ENCODE measurements at regions not wholly inside any gene's neighbourhood (a gene's known extent, or its start where the extent isn't known, plus 50 kb on each side); places are given as distances from the start of the nearest gene placed in this dataset.
"Not testable (repeated sequence)": the region's sequence is repeated elsewhere in the genome, so short reads cannot be mapped to it uniquely, and the experiment has no call there.

- Histone ChIP-seq H3K36me3 (ENCODE audit: insufficient read depth, low read length) (no peaks in the 10 kb centered on the region), H4K20me1 (ENCODE audit: insufficient read depth, low read length) (no peaks in the 10 kb centered on the region), H3K4me3 (ENCODE audit: insufficient read depth, low read depth, low read length) (no peak overlapping the region), H3K4me1 (ENCODE audit: insufficient read depth, low read length) (peaks cover 47% of the 10 kb centered on the region), H3K9ac (ENCODE audit: low read length) (no peak overlapping the region), H3K27me3 (ENCODE audit: insufficient read depth, low read length) (no peaks in the 10 kb centered on the region), H3K79me2 (ENCODE audit: insufficient read depth, low read length) (no peaks in the 10 kb centered on the region), H3K27ac (ENCODE audit: low read depth, low read length) (no peak overlapping the region), H2AFZ (ENCODE audit: low read depth, low read length) (no peak overlapping the region), H3K4me2 (ENCODE audit: low read length) (no peak overlapping the region), H3K9me3 (ENCODE audit: insufficient read depth, low read depth, low read length) (no peaks in the 10 kb centered on the region)
- FAIRE-seq (no peak), DNase-seq (ENCODE audit: low read depth) (no peak)
- Mint-ChIP-seq H3K36me3 (ENCODE audit: low read depth, unreplicated experiment) (no peaks in the 10 kb centered on the region), H3K9me3 (ENCODE audit: unreplicated experiment) (no peaks in the 10 kb centered on the region), H3K4me3 (ENCODE audit: unreplicated experiment) (no peak overlapping the region), H3K27ac (ENCODE audit: unreplicated experiment) (no peak overlapping the region), H3K27me3 (ENCODE audit: low read depth, unreplicated experiment) (peaks cover 12% of the 10 kb centered on the region), H3K4me1 (ENCODE audit: low read depth, unreplicated experiment) (peaks cover 29% of the 10 kb centered on the region)
- no peak for TF ChIP-seq CTCF (IDR thresholded peaks at IDR 0.05; ENCODE audit: insufficient read depth, low read depth, low read length)
- no peak for TF ChIP-seq EZH2 (IDR thresholded peaks at IDR 0.05; ENCODE audit: insufficient read depth, low read length)
These were observed 112.7 kb downstream of the KLF13 start for GRCh38 chr15:31439328-31439727.

- peak overlapping the region; percentile 85 for H3K4me2 ChIP-seq (ENCODE audit: low read length)
- not testable (repeated sequence) for H4K20me1 ChIP-seq (ENCODE audit: insufficient read depth, low read length); H3K9me3 Mint-ChIP-seq (ENCODE audit: unreplicated experiment); H3K36me3 ChIP-seq (ENCODE audit: insufficient read depth, low read length); H3K79me2 ChIP-seq (ENCODE audit: insufficient read depth, low read length); H3K27ac Mint-ChIP-seq (ENCODE audit: unreplicated experiment); H3K36me3 Mint-ChIP-seq (ENCODE audit: low read depth, unreplicated experiment); H3K27me3 ChIP-seq (ENCODE audit: insufficient read depth, low read length); FAIRE-seq; H3K4me3 ChIP-seq (ENCODE audit: insufficient read depth, low read depth, low read length); H3K9me3 ChIP-seq (ENCODE audit: insufficient read depth, low read depth, low read length); DNase-seq (ENCODE audit: low read depth); H3K4me3 Mint-ChIP-seq (ENCODE audit: unreplicated experiment)
- Mint-ChIP-seq H3K4me1 (ENCODE audit: low read depth, unreplicated experiment) (peaks cover 22% of the 10 kb centered on the region), H3K27me3 (ENCODE audit: low read depth, unreplicated experiment) (peaks cover 12% of the 10 kb centered on the region)
- H3K9ac ChIP-seq (ENCODE audit: low read length) = peak overlapping the region; percentile 68
- H3K27ac ChIP-seq (ENCODE audit: low read depth, low read length) = peak overlapping the region; percentile 22
- H3K4me1 ChIP-seq (ENCODE audit: insufficient read depth, low read length) = peaks cover 38% of the 10 kb centered on the region
- peak overlapping the region; percentile 85 for H2AFZ ChIP-seq (ENCODE audit: low read depth, low read length)
These were observed 113.6 kb downstream of the KLF13 start for GRCh38 chr15:31440216-31440615.

- H3K4me1 Mint-ChIP-seq (ENCODE audit: low read depth, unreplicated experiment) = peaks cover 17% of the 10 kb centered on the region
These were observed 114.2 kb downstream of the KLF13 start for GRCh38 chr15:31440754-31441311.

More at GRCh38 chr15:31440754-31441311, 114.2 kb downstream of the KLF13 start:
- no peaks in the 10 kb centered on the region for H3K9me3 ChIP-seq (ENCODE audit: insufficient read depth, low read depth, low read length)
- Mint-ChIP-seq H3K27ac (ENCODE audit: unreplicated experiment) (no peak overlapping the region), H3K4me3 (ENCODE audit: unreplicated experiment) (no peak overlapping the region), H3K9me3 (ENCODE audit: unreplicated experiment) (no peaks in the 10 kb centered on the region), H3K36me3 (ENCODE audit: low read depth, unreplicated experiment) (no peaks in the 10 kb centered on the region), H3K27me3 (ENCODE audit: low read depth, unreplicated experiment) (peaks cover 12% of the 10 kb centered on the region)
- DNase-seq (ENCODE audit: low read depth) = no peak
- no peak for FAIRE-seq
- no peaks in the 10 kb centered on the region for H3K27me3 ChIP-seq (ENCODE audit: insufficient read depth, low read length)
- no peaks in the 10 kb centered on the region for H3K36me3 ChIP-seq (ENCODE audit: insufficient read depth, low read length)
- no peaks in the 10 kb centered on the region for H4K20me1 ChIP-seq (ENCODE audit: insufficient read depth, low read length)
- H3K79me2 ChIP-seq (ENCODE audit: insufficient read depth, low read length) = no peaks in the 10 kb centered on the region
- H3K9ac ChIP-seq (ENCODE audit: low read length) = peak overlapping the region; percentile 68
- peak overlapping the region; percentile 85 for H2AFZ ChIP-seq (ENCODE audit: low read depth, low read length)
- H3K4me3 ChIP-seq (ENCODE audit: insufficient read depth, low read depth, low read length) = peak overlapping the region; percentile 47
- peak overlapping the region; percentile 44 for H3K27ac ChIP-seq (ENCODE audit: low read depth, low read length)
- TF ChIP-seq CTCF (IDR thresholded peaks at IDR 0.05; ENCODE audit: insufficient read depth, low read depth, low read length) (no peak), EZH2 (IDR thresholded peaks at IDR 0.05; ENCODE audit: insufficient read depth, low read length) (no peak)
- peaks cover 32% of the 10 kb centered on the region for H3K4me1 ChIP-seq (ENCODE audit: insufficient read depth, low read length)
- H3K4me2 ChIP-seq (ENCODE audit: low read length) = peak overlapping the region; percentile 85
